ENCODE measurements at regions not wholly inside any gene's neighbourhood (a gene's known extent, or its start where the extent isn't known, plus 50 kb on each side); places are given as distances from the start of the nearest gene placed in this dataset.

- WGBS (ENCODE audit: extremely low coverage, insufficient read length, low lambda C conversion rate) = no CpG with 5 or more reads among the region's 10 CpGs
- no peak overlapping the region for H2AK5ac ChIP-seq (ENCODE audit: insufficient read length, low read length)
- H3K27ac ChIP-seq (ENCODE audit: insufficient read length, low read depth, low read length) = no peak overlapping the region
- no peak overlapping the region for H2BK5ac ChIP-seq (ENCODE audit: insufficient read length, low read length)
- no peak overlapping the region for H4K8ac ChIP-seq (replicated peaks; ENCODE audit: insufficient read length, low read depth, low read length)
- H3K4me2 ChIP-seq (ENCODE audit: insufficient read depth, insufficient read length, low read length) = no peak overlapping the region
- H3K27me3 Mint-ChIP-seq (ENCODE audit: low read depth) = 0 out of 2 replicates have a peak, but pooled peaks cover 2% of the 10 kb centered on the region
- H3K18ac ChIP-seq (ENCODE audit: insufficient read length, low read depth, low read length) = no peak overlapping the region
- no peak overlapping the region for H3K27ac Mint-ChIP-seq
- no peak overlapping the region for H3K4ac ChIP-seq (ENCODE audit: low read depth, low read length)
- H3K9me3 ChIP-seq (ENCODE audit: control insufficient read depth, low read depth, low read length) = no peaks in the 10 kb centered on the region
- no peak overlapping the region for H2BK12ac ChIP-seq (ENCODE audit: insufficient read length, low read depth, low read length)
- peaks cover 42 to 50% of the 10 kb centered on the region in 2 experiments for H3K4me1 Mint-ChIP-seq
- no peak overlapping the region for H3T11ph ChIP-seq (ENCODE audit: low read length)
- no peak for TF ChIP-seq CTCF (conservative IDR thresholded peaks at IDR 0.05)
- no peaks in the 10 kb centered on the region; the same call in 1 of the 2 replicates for H3K4me1 ChIP-seq (ENCODE audit: insufficient read depth, low read length)
- H4K5ac ChIP-seq (ENCODE audit: insufficient read length, low read depth, low read length) = no peak overlapping the region
- peaks cover 9 to 11% of the 10 kb centered on the region in 2 experiments for H3K9me3 Mint-ChIP-seq
- no peaks in the 10 kb centered on the region for H3K79me1 ChIP-seq (ENCODE audit: insufficient read depth, low read depth, low read length, poor library complexity, severe bottlenecking)
- H2BK15ac ChIP-seq (ENCODE audit: low read depth, low read length) = no peak overlapping the region
- no peak overlapping the region for H3K4me3 Mint-ChIP-seq
- no peaks in the 10 kb centered on the region for H3K23me2 ChIP-seq (ENCODE audit: insufficient read length, low read depth, low read length, poor library complexity, severe bottlenecking)
- H2AFZ ChIP-seq (ENCODE audit: low read length) = no peak overlapping the region
- H3K79me2 ChIP-seq (ENCODE audit: insufficient read depth, low read length) = no peaks in the 10 kb centered on the region
- H2BK120ac ChIP-seq (ENCODE audit: low read depth, low read length, poor library complexity, severe bottlenecking) = no peak overlapping the region
- DNase-seq = no peak
- H3K14ac ChIP-seq (ENCODE audit: insufficient read depth, low read length) = no peak overlapping the region
- no peak overlapping the region for H3K56ac ChIP-seq (ENCODE audit: insufficient read length, low read depth, low read length)
- H3K27me3 ChIP-seq (ENCODE audit: insufficient read depth, low read length) = no peaks in the 10 kb centered on the region
- no peak overlapping the region for H2BK20ac ChIP-seq (ENCODE audit: low read depth, low read length, poor library complexity, severe bottlenecking)
- H3K9ac ChIP-seq (ENCODE audit: extremely low read depth, insufficient read length, low read length) = no peak overlapping the region
- H4K91ac ChIP-seq (ENCODE audit: insufficient read length, low read depth, low read length) = no peak overlapping the region
- H4K20me1 ChIP-seq (ENCODE audit: control insufficient read depth, insufficient read depth, insufficient read length) = no peaks in the 10 kb centered on the region
- H3K23ac ChIP-seq (ENCODE audit: insufficient read length, low read depth, low read length) = no peak overlapping the region
- peaks cover 4 to 15% (median 6%) of the 10 kb centered on the region in 3 experiments; a peak in 6 of 7 replicates for H3K36me3 Mint-ChIP-seq (ENCODE audit: insufficient read depth in 1 of 3, low read depth in 3 of 3)
Measured at GRCh38 chr12:25883026-25883916, 75.2 kb upstream of the RASSF8 start.
